RWPE2 (cell line): ENCODE measurements at regions not wholly inside any gene's neighbourhood (a gene's known extent, or its start where the extent isn't known, plus 50 kb on each side); places are given as distances from the start of the nearest gene placed in this dataset.

ENCODE experiments used
- ATAC-seq: fragments of 200-7000 bp; cut with Tn5 transposase; 3 replicates; pipeline ENCODE4 v1.9.1; 2021; ENCODE audit warnings: low read depth
- DNase-seq: peaks from one replicate; pipeline ENCODE4 v3.0.0-alpha.2; 2020; ENCODE audit warnings: low spot score
- H3K27ac ChIP-seq: fragments of 450-650 bp; 2 replicates; pipeline ENCODE4 v1.5.1; 2017; ENCODE audit warnings: mild to moderate bottlenecking; ENCODE audit not compliant: poor library complexity, severe bottlenecking
- H3K27me3 ChIP-seq: fragments of 250-450 bp; sonication (Bioruptor Pico); 2 replicates; pipeline ENCODE4 v1.5.1; 2021; ENCODE audit warnings: mild to moderate bottlenecking, moderate library complexity; ENCODE audit not compliant: insufficient read depth, poor library complexity, severe bottlenecking
- H3K36me3 ChIP-seq: fragments of 250-450 bp; sonication (Bioruptor Pico); 2 replicates; pipeline ENCODE4 v1.5.1; 2020; ENCODE audit warnings: low read depth, mild to moderate bottlenecking, moderate library complexity
- H3K4me1 ChIP-seq: fragments of 250-450 bp; sonication (Bioruptor Pico); 2 replicates; pipeline ENCODE4 v1.5.1; 2021; ENCODE audit warnings: mild to moderate bottlenecking, moderate library complexity; ENCODE audit not compliant: insufficient read depth, poor library complexity, severe bottlenecking
- H3K4me3 ChIP-seq: fragments of 250-450 bp; sonication (Bioruptor Pico); 2 replicates; pipeline ENCODE4 v1.5.1; 2021; ENCODE audit warnings: mild to moderate bottlenecking, moderate library complexity; ENCODE audit not compliant: severe bottlenecking
- H3K9me3 ChIP-seq: fragments of 250-450 bp; sonication (Bioruptor Pico); 2 replicates; pipeline ENCODE4 v1.5.1; 2021; ENCODE audit warnings: mild to moderate bottlenecking, moderate library complexity; ENCODE audit not compliant: severe bottlenecking
- CTCF ChIP-seq: fragments of 450-650 bp; IDR thresholded peaks from one replicate; pipeline ENCODE4 v1.5.1; 2017; ENCODE audit warnings: mild to moderate bottlenecking, moderate library complexity; ENCODE audit not compliant: poor library complexity, severe bottlenecking

GRCh38 chr13:44242766-44243165, 130.9 kb upstream of the SERP2 start:
- ATAC-seq = no peak
- TF ChIP-seq CTCF = no peak
- H3K9me3 ChIP-seq = no peaks in the 10 kb centered on the region
- H3K27ac ChIP-seq = no peak overlapping the region
- DNase-seq = no peak
- no peaks in the 10 kb centered on the region for H3K27me3 ChIP-seq
- H3K4me3 ChIP-seq = no peak overlapping the region
- no peaks in the 10 kb centered on the region for H3K36me3 ChIP-seq
- peaks cover 11% of the 10 kb centered on the region for H3K4me1 ChIP-seq

- ATAC-seq (peak; percentile 67; the same call in 2 of the 3 replicates), DNase-seq (no peak)
- Histone ChIP-seq H3K4me3 (no peak overlapping the region), H3K27me3 (no peaks in the 10 kb centered on the region), H3K4me1 (peaks cover 5% of the 10 kb centered on the region), H3K9me3 (no peaks in the 10 kb centered on the region), H3K27ac (no peak overlapping the region), H3K36me3 (no peaks in the 10 kb centered on the region)
- peak; percentile 26 for TF ChIP-seq CTCF
Measured at GRCh38 chr13:44243198-44243857, 130.3 kb upstream of the SERP2 start.

GRCh38 chr13:44244288-44244687, 129.3 kb upstream of the SERP2 start:
- ATAC-seq (no peak), DNase-seq (no peak)
- Histone ChIP-seq H3K36me3 (no peaks in the 10 kb centered on the region), H3K9me3 (no peaks in the 10 kb centered on the region), H3K27ac (no peak overlapping the region), H3K27me3 (no peaks in the 10 kb centered on the region), H3K4me3 (no peak overlapping the region), H3K4me1 (peaks cover 3% of the 10 kb centered on the region)
- no peak for TF ChIP-seq CTCF

GRCh38 chr13:44249431-44249836, 124.2 kb upstream of the SERP2 start:
- Histone ChIP-seq H3K27ac (no peak overlapping the region), H3K4me1 (peaks cover 4% of the 10 kb centered on the region), H3K36me3 (no peaks in the 10 kb centered on the region), H3K27me3 (no peaks in the 10 kb centered on the region), H3K4me3 (no peak overlapping the region), H3K9me3 (no peaks in the 10 kb centered on the region)
- no peak for TF ChIP-seq CTCF
- DNase-seq (no peak), ATAC-seq (no peak)

GRCh38 chr13:44252938-44253337, 120.7 kb upstream of the SERP2 start:
- Histone ChIP-seq H3K36me3 (no peaks in the 10 kb centered on the region), H3K4me1 (peaks cover 4% of the 10 kb centered on the region), H3K27ac (no peak overlapping the region), H3K9me3 (no peaks in the 10 kb centered on the region), H3K4me3 (no peak overlapping the region), H3K27me3 (no peaks in the 10 kb centered on the region)
- ATAC-seq = no peak
- TF ChIP-seq CTCF = no peak
- DNase-seq = no peak
